ENCODE measurements at regions not wholly inside any gene's neighbourhood (a gene's known extent, or its start where the extent isn't known, plus 50 kb on each side); places are given as distances from the start of the nearest gene placed in this dataset.
"Not testable (repeated sequence)": the region's sequence is repeated elsewhere in the genome, so short reads cannot be mapped to it uniquely, and the experiment has no call there.

- DNase-seq (ENCODE audit: low read depth in 2 of 2) = no peak
Observed at GRCh38 chr10:28444031-28444430, 88.9 kb upstream of the WAC start.

GRCh38 chr10:28445516-28445915 lies 87.4 kb upstream of the WAC start:
- no peak for DNase-seq (ENCODE audit: low read depth in 2 of 2)

DNA sequence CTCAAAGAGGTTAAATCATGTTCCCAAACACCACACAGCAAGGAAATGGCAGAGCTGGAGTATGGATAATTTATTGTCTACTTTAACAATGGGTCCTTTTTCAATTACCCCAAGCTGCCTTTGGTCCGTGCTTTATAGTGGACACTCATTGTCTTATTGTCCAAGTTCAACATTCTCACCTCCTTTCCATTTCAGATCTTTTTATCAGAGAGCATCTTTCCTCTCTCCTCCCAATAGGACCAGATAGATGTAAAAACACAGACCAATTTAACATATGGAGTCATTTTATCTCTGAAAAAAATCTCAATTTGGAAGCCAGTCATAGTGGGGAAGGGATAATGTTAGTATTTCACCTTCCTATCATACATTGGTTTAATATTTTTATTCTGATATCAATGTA lies 83.5 kb upstream of the WAC start:
- DNase-seq (ENCODE audit: low read depth in 2 of 2) = no peak

- no peak for DNase-seq (ENCODE audit: low read depth in 2 of 2)
Observed at GRCh38 chr10:28449926-28450325, 83.0 kb upstream of the WAC start.

GRCh38 chr10:28453926-28454325 lies 79.0 kb upstream of the WAC start:
- no peak for DNase-seq (ENCODE audit: low read depth in 2 of 2)

DNA sequence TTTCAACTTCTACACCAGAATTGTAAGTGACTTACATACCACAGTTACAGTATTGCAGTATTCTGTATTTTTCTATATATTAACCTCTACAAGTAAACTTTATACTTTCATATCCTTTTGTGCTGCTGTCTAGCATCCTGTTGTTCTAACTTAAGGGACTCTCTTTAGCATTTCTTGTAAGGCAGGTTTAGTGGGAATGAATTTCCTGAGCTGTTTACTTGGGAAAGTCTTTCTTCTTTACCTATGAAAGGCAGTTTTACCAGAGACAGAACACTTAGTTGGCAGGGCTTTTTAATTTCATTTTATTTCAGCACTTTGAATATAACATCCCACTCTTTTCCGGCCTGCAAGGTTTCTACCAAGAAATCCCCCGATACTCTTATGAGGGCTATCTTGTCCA lies 75.8 kb upstream of the WAC start:
- no peak for DNase-seq (ENCODE audit: low read depth in 2 of 2)

DNA sequence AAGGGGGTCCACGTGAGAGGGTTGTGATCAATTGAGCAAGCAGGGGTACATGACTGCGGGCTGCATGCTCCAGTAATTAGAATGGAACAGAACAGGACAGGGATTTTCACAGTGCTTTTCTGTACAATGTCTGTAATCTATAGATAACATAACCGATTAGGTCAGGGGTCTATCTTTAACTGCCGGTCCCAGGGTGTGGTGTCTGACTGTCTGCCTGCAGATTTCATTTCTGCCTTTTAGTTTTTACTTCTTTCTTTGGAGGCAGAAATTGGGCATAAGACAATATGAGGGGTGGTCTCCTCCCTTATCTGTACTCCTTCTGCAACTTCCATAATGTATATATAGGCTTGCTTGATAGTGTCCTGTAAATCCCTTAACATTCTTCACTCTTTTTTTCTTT lies 75.0 kb upstream of the WAC start:
- not testable (repeated sequence) for DNase-seq (ENCODE audit: low read depth in 2 of 2)

GRCh38 chr10:28459453-28460144 lies 73.3 kb upstream of the WAC start:
- no peak for DNase-seq (ENCODE audit: low read depth in 2 of 2)

DNA sequence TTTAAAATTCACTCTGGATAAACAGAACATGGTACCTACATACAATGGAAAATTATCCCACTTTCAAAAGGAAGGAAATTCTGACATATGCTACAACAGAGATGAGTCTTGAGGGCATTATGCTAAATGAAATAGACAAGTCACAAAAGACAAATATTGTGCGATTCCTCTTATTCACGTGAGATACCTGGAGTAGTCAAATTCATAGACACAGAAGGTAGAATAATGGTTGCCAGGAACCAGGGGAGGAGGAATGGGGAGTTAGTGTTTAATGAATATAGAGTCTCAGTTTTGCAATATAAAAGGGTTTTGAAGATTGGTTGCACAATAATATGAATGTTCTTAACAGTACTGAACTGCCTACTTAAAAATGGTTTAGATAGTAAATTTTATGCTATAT lies 69.8 kb upstream of the WAC start:
- DNase-seq (ENCODE audit: low read depth in 2 of 2) = no peak

- no peak for DNase-seq (ENCODE audit: low read depth in 2 of 2)
Observed at GRCh38 chr10:28463676-28464395, 69.1 kb upstream of the WAC start.

DNA sequence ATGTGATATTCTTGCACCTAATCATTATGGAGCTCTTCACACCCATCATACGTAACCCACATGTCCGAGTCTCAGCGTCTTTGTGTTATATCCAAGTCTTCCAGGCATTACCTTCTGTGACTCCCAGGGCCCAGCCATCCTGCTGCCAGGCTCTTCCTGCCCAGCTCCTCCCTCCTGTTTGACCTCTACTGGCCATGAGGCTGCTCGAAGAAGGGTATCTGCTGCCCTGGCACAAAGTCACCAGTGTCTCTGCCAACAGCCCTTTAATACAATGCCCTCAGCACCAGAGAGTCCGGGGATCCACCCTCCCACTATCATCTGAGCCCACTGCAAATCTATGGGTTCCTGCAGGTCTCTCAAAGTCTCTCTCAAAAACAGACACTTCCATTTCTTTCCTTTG lies 65.3 kb upstream of the WAC start:
- no peak for DNase-seq (ENCODE audit: low read depth in 2 of 2)

GRCh38 chr10:28468707-28469483 lies 64.0 kb upstream of the WAC start:
- no peak for DNase-seq (ENCODE audit: low read depth in 2 of 2)

DNA sequence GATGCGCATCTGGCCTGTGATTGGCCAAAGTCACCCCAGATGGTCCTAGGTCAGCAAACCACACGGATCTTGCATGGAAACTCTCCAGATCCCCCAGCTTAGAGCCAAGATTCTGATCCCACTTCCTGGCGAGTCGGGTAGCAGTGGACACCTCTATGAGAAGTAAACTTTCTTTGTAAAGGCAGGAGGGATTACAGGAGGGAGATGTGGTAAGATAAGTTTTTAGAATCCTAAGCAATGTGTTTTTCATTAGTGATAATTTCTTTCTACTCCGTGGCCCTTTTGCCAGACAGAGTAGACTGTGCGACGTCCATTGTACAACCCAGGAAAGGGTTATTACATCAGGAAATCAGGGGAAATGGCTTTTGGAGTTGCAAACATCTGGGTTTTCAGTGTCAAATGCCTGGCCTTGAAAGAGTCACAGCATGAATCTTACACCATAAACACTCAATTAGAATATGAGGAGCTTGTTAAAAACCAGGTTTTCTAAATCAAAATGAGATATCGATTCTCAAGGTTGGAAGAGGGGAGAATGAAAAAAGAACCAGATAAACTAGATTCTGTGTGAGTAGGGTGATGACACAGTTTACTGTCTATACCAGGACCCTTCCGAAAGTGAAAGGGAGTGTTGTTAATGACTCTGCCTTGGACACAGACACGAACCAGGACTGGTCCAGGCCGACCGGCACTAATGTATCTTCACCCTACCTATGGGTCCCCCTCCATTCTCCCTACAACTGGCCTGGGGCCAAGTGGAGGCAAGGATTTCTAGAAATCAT lies 61.9 kb upstream of the WAC start:
- no peak for DNase-seq (ENCODE audit: low read depth in 2 of 2)

DNA sequence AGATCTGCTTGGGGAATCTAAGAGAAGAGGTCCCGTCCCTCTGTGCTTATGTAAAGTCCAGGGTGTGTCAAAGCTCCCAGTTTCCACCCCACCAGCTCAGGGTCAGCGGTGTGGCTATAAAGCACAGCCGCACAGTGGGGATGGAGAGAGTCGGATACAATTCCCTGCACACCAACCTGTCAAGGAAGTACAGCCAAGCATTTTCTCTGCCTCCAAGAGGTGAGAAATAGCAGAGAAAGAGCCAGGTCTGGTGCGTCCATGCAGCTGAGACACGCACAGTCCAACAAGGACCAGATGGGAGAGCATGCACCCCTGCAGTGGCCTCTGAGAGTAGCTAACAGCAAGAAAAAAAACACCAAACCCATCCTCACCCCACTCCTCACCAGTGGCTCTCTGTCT lies 61.3 kb upstream of the WAC start:
- DNase-seq (ENCODE audit: low read depth in 2 of 2) = no peak

GRCh38 chr10:28478646-28479045 lies 54.3 kb upstream of the WAC start:
- DNase-seq (ENCODE audit: low read depth in 2 of 2) = no peak

GRCh38 chr10:28479425-28479865 lies 53.5 kb upstream of the WAC start:
- no peak for DNase-seq (ENCODE audit: low read depth in 2 of 2)

GRCh38 chr10:28479927-28480627 lies 52.8 kb upstream of the WAC start:
- DNase-seq (ENCODE audit: low read depth in 2 of 2) = no peak

DNA sequence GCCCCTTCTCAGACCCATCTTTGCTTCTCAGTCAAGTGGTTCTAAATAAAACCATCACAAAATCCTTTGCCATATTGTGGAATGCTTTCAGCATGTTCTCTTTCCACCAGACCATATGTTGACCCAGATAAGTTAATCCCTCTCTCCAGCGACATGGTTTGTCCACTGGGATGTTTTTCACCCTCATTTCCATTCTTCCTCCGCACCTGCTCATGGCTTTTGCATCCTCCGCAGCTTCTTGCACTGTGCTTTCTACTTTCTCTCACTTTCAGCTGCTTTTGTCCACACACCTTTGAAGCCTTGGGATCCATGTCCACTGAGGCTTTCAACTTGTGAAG lies 52.3 kb upstream of the WAC start:
- no peak for DNase-seq (ENCODE audit: low read depth in 2 of 2)

- not testable (repeated sequence) for DNase-seq (ENCODE audit: low read depth in 2 of 2)
Observed at GRCh38 chr10:28481346-28481745, 51.6 kb upstream of the WAC start.

- no peak for DNase-seq (ENCODE audit: low read depth in 2 of 2)
Observed at GRCh38 chr10:28481968-28482367, 51.0 kb upstream of the WAC start.

All from stimulated activated CD8-positive, alpha-beta memory T cell treated with anti-CD3 and anti-CD28 coated beads, Interleukin-2, amount 100 ng/mL, for 48 hours (primary cell).